Adrenal gland (tissue), 9 donors: ENCODE measurements at regions not wholly inside any gene's neighbourhood (a gene's known extent, or its start where the extent isn't known, plus 50 kb on each side); places are given as distances from the start of the nearest gene placed in this dataset.

Source experiments
- DNase-seq, 7 donors: peaks; one replicate each; pipeline ENCODE4 v3.0.0-alpha.2; 2019 to 2020
- H3K27ac ChIP-seq, 5 donors: fragments of 200-600 bp; sonication (generic) in 4 of 5; 1 replicate in 3 of 5; 2 replicates in 2 of 5; pipeline versions ENCODE4 v1.5.1 to v1.8.0; 2016 to 2020; ENCODE audit warnings: mild to moderate bottlenecking in 1 of 5
- H3K27me3 ChIP-seq: fragments of 200-600 bp; 2 replicates; pipeline ENCODE4 v1.8.0; 2021
- H3K36me3 ChIP-seq, 2 donors: fragments of 200-600 bp; replicated peaks in 1 of 2; 1 replicate in 1 of 2; 2 replicates in 1 of 2; pipeline versions ENCODE4 v1.5.1 to v1.8.0; 2018 to 2022
- H3K4me1 ChIP-seq, 2 donors: fragments of 200-600 bp; replicated peaks in 1 of 2; 1 replicate in 1 of 2; 2 replicates in 1 of 2; pipeline versions ENCODE4 v1.5.1 to v1.8.0; 2018 to 2021
- H3K4me3 ChIP-seq, 4 donors: fragments of 200-600 bp; sonication (generic) in 3 of 4; one replicate each; pipeline ENCODE4 v1.5.1; 2016 to 2018
- H3K9me3 ChIP-seq, 3 donors: fragments of 200-600 bp; sonication (generic) in 1 of 3; replicated peaks in 1 of 3; 1 replicate in 2 of 3; 2 replicates in 1 of 3; pipeline versions ENCODE4 v1.5.1 to v1.8.0; 2016 to 2021
- CTCF ChIP-seq, 6 experiments: fragments of 450-650 bp in 4 of 6; fragments of 200-600 bp in 2 of 6; sonication (generic) in 1 of 6; IDR thresholded peaks; 1 replicate in 5 of 6; 2 replicates in 1 of 6; pipeline versions ENCODE4 v1.5.1 to v1.8.0; 2016 to 2021; ENCODE audit warnings: antibody characterized with exemption in 6 of 6, mild to moderate bottlenecking in 2 of 6, moderate library complexity in 1 of 6
- POLR2A ChIP-seq, 2 donors: fragments of 450-650 bp; IDR thresholded peaks; one replicate each; pipeline ENCODE4 v1.6.1; 2017; ENCODE audit warnings: antibody characterized with exemption in 2 of 2, mild to moderate bottlenecking in 2 of 2, moderate library complexity in 1 of 2
- WGBS, 4 donors: extraction: QIAGEN DNeasy Blood & Tissue Kit in 2 of 4; methylation state at CpG; one replicate each; pipeline versions ENCODE4 v1.1.5 to v1.1.7; 2013 to 2017; 5-methylcytosine and 5-hydroxymethylcytosine counted together
- intact Hi-C, 2 donors: fragments of 100-400 bp; cut with DNase I; formaldehyde crosslinking; loops; one replicate each; pipeline versions ENCODE4 v1.14.1 to v1.15.0; 2022 to 2023
- donor health status: healthy with polysubstance abuse.
- donor health status: Bipolar disorder and iron deficiency.
- donor health status: DM: yes; HTN: yes; CAD: no.
- donor health status: DM: no; HTN: no; CAD: no.
- donor health status: DM: no; HTN: no; CAD: no.

GRCh38 chr4:108519911-108520601 is 100.3 kb upstream of the RPL34 start:
- peak in 3 of 7 donors; percentile 9 to 15 (median 11) for DNase-seq
- H3K4me3 ChIP-seq: no peak overlapping the region
- intact Hi-C loops: no loop called here
- no peaks in the 10 kb centered on the region for H3K27me3 ChIP-seq
- H3K4me1 ChIP-seq: peaks cover 0 to 8% of the 10 kb centered on the region in 2 donors
- 22 to 36% (median 32%) methylated on average over 4 of the region's 4 CpGs for WGBS, 4 donors
- H3K36me3 ChIP-seq: no peaks in the 10 kb centered on the region
- no peak overlapping the region for H3K27ac ChIP-seq
- no peak for TF ChIP-seq POLR2A (IDR thresholded peaks at IDR 0.05)
- no peak for TF ChIP-seq CTCF (IDR thresholded peaks at IDR 0.05)
- H3K9me3 ChIP-seq: no peaks in the 10 kb centered on the region

- Histone ChIP-seq H3K4me3 (no peak overlapping the region), H3K36me3 (no peaks in the 10 kb centered on the region), H3K9me3 (no peaks in the 10 kb centered on the region), H3K4me1 (peaks cover 0 to 8% of the 10 kb centered on the region in 2 donors), H3K27me3 (peaks cover 3% of the 10 kb centered on the region), H3K27ac (no peak overlapping the region)
- intact Hi-C loops: no loop called here
- TF ChIP-seq CTCF (IDR thresholded peaks at IDR 0.05) (no peak), POLR2A (IDR thresholded peaks at IDR 0.05) (no peak)
- no peak for DNase-seq
Observed at GRCh38 chr4:108519208-108519833, 101.1 kb upstream of the RPL34 start.

- H3K27me3 ChIP-seq: peaks cover 4% of the 10 kb centered on the region
- intact Hi-C loops: no loop called here
- peak overlapping the region in 1 of 4 donors; percentile 22 for H3K4me3 ChIP-seq
- peak; percentile 52 to 73 (median 67) for DNase-seq
- no peak overlapping the region for H3K27ac ChIP-seq
- H3K36me3 ChIP-seq: no peaks in the 10 kb centered on the region
- TF ChIP-seq CTCF (IDR thresholded peaks at IDR 0.05): peak in 5 of 6 experiments; percentile 45 to 60 (median 55)
- no peak for TF ChIP-seq POLR2A (IDR thresholded peaks at IDR 0.05)
- WGBS, 4 donors: 6 to 14% (median 10%) methylated on average over 17 of the region's 17 CpGs
- no peaks in the 10 kb centered on the region for H3K9me3 ChIP-seq
- H3K4me1 ChIP-seq: no peaks in the 10 kb centered on the region
Observed at GRCh38 chr4:108512615-108513505, 107.5 kb upstream of the RPL34 start.

GRCh38 chr4:108511618-108512017 is 108.8 kb upstream of the RPL34 start:
- TF ChIP-seq CTCF (IDR thresholded peaks at IDR 0.05) (no peak), POLR2A (IDR thresholded peaks at IDR 0.05) (no peak)
- 72 to 85% (median 77%) methylated on average over 2 of the region's 2 CpGs for WGBS, 4 donors
- H3K27me3 ChIP-seq: peaks cover 4% of the 10 kb centered on the region

More at GRCh38 chr4:108511618-108512017, 108.8 kb upstream of the RPL34 start:
- no peak overlapping the region for H3K4me3 ChIP-seq
- H3K4me1 ChIP-seq: no peaks in the 10 kb centered on the region
- no peaks in the 10 kb centered on the region for H3K9me3 ChIP-seq
- H3K36me3 ChIP-seq: no peaks in the 10 kb centered on the region
- intact Hi-C loops: no loop called here
- no peak overlapping the region for H3K27ac ChIP-seq
- no peak for DNase-seq
